LNCaP clone FGC (cell line): ENCODE measurements at regions not wholly inside any gene's neighbourhood (a gene's known extent, or its start where the extent isn't known, plus 50 kb on each side); places are given as distances from the start of the nearest gene placed in this dataset.

Experiments
- DNase-seq: peaks from one replicate; pipeline ENCODE4 v3.0.0-alpha.2; 2011; ENCODE audit warnings: low read depth
- H3K4me3 ChIP-seq: 2 replicates; pipeline ENCODE4 v1.5.1; 2011; ENCODE audit warnings: mild to moderate bottlenecking, low read depth, low read length, control low read depth
- CTCF ChIP-seq: IDR thresholded peaks from 2 replicates; pipeline ENCODE4 v1.5.1; 2012; ENCODE audit warnings: mild to moderate bottlenecking; ENCODE audit not compliant: control insufficient read depth, insufficient read depth; ENCODE audit errors: extremely low read depth

DNA sequence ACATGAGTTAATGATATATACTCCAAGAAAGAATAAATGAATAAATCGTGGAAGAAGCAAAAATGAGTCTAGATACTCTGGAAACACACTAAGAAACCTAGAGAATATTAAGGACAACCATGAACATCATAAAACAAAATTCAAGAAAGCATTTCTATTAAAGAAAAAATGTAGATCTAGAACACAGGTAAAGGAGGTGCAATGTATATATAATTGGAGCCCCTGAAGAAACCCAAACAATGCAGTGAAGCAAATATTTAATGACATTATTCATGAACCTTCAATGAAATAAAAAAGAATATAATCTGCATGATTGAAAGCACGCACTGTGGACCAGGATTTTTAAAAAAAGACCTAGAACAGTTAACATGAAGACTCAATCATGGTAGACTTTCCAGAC is 150.1 kb downstream of the ATPSCKMT start:
- DNase-seq: no peak
- no peak for TF ChIP-seq CTCF
- H3K4me3 ChIP-seq: no peak overlapping the region

- no peak for DNase-seq
- no peak for TF ChIP-seq CTCF
- no peak overlapping the region for H3K4me3 ChIP-seq
These were observed 158.0 kb downstream of the ATPSCKMT start for GRCh38 chr5:10091701-10092100.

GRCh38 chr5:10090074-10090473 is 159.6 kb downstream of the ATPSCKMT start:
- no peak for TF ChIP-seq CTCF

DNA sequence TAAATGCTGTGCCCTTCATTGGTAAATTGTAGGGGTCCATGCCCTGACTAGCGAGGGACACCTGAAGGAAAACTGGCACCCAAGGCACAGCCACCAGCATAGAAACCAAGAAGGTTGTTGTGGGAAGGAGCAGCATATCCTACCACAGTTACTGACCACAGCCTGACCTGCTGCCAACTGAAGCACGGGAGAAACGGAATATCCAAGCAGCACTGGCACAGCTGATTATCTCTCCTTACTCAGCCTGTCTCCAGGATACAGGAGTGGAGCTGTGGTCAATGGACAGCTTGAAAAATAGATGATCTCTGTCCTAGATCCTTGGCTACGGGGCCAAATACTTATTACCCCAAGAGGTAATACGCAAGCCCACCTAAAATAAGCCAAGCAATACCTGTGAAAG is 164.5 kb downstream of the ATPSCKMT start:
- no peak for TF ChIP-seq CTCF
- DNase-seq: no peak

More at GRCh38 chr5:10090074-10090473, 159.6 kb downstream of the ATPSCKMT start:
- no peak overlapping the region for H3K4me3 ChIP-seq
- DNase-seq: no peak

GRCh38 chr5:10081584-10081983 is 168.1 kb downstream of the ATPSCKMT start:
- TF ChIP-seq CTCF: no peak
- no peak overlapping the region for H3K4me3 ChIP-seq
- no peak for DNase-seq

More for the DNA sequence above, 164.5 kb downstream of the ATPSCKMT start:
- H3K4me3 ChIP-seq: no peak overlapping the region

DNA sequence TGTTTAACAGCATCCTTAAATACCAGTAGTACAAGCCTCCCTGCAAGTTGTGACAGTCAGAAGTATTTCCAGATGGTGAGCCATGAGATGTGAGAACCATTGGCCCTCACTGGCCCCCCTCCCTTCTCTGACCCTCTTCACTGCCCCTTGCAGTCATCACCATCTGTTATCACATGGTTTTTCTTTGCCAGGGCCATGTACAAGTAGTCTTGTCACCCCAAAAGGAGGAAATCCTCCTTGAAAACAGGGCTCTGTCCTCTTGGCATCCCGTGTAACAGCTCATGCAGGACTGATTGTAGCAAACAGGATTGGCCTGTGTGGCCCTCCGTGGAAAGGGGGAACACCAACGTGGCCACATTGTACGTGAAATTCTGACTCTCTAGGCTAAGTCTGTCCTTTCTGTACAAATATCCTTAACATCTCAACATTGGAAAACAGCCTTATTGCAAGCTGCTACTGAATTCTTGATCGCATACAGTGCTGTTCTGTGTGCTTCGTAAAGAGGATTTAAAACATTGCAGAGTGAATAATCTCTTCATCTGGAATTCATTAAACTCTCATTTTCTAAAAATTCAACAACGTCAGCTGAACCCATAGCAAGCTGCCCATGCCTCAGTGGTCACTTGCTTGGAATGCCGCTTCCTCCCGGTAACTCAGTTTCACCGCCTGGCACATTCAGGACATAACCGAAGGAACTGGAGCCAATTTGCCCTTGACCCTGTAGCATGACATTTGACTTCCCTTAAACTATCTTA is 171.7 kb downstream of the ATPSCKMT start:
- H3K4me3 ChIP-seq: no peak overlapping the region
- DNase-seq: no peak
- no peak for TF ChIP-seq CTCF
